GM18517 (cell line): ENCODE measurements at regions not wholly inside any gene's neighbourhood (a gene's known extent, or its start where the extent isn't known, plus 50 kb on each side); places are given as distances from the start of the nearest gene placed in this dataset.

Experiments used
- ATAC-seq: cut with Tn5 transposase; IDR thresholded peaks from one replicate; pipeline ENCODE4 v1.9.1; 2021; ENCODE audit warnings: mild to moderate bottlenecking, moderate library complexity; ENCODE audit not compliant: unreplicated experiment

- ATAC-seq = no peak
Measured at GRCh38 chrX:15191830-15192229, 78.1 kb downstream of the ASB9 start.

GRCh38 chrX:15188039-15188438 is 81.8 kb downstream of the ASB9 start:
- ATAC-seq = no peak

- no peak for ATAC-seq
Measured at GRCh38 chrX:15177316-15177715, 92.6 kb downstream of the ASB9 start.

- ATAC-seq = no peak
Measured at GRCh38 chrX:15173411-15173810, 96.5 kb downstream of the ASB9 start.

GRCh38 chrX:15170927-15171326 is 99.0 kb downstream of the ASB9 start:
- no peak for ATAC-seq

GRCh38 chrX:15167826-15168225 is 102.1 kb downstream of the ASB9 start:
- ATAC-seq = no peak

GRCh38 chrX:15165832-15166231 is 104.1 kb downstream of the ASB9 start:
- ATAC-seq = no peak

GRCh38 chrX:15163131-15163530 is 106.8 kb downstream of the ASB9 start:
- no peak for ATAC-seq

GRCh38 chrX:15160558-15161095 is 109.3 kb downstream of the ASB9 start:
- ATAC-seq = no peak

GRCh38 chrX:15158736-15159406 is 111.0 kb downstream of the ASB9 start:
- peak; percentile 69 for ATAC-seq

- peak; percentile 18 for ATAC-seq
Measured at GRCh38 chrX:15158350-15158735, 111.5 kb downstream of the ASB9 start.

GRCh38 chrX:15157624-15158023 is 112.3 kb downstream of the ASB9 start:
- no peak for ATAC-seq

GRCh38 chrX:15151267-15152186 is 118.4 kb downstream of the ASB9 start:
- peak; percentile 74 for ATAC-seq

- ATAC-seq = no peak
Measured at GRCh38 chrX:15150586-15150985, 119.3 kb downstream of the ASB9 start.

GRCh38 chrX:15146515-15146914 is 123.4 kb downstream of the ASB9 start:
- ATAC-seq = no peak

GRCh38 chrX:15143825-15144121 is 126.1 kb downstream of the ASB9 start:
- no peak for ATAC-seq

GRCh38 chrX:15143050-15143824 is 126.6 kb downstream of the ASB9 start:
- ATAC-seq = peak; percentile 71

- no peak for ATAC-seq
Measured at GRCh38 chrX:15142084-15142715, 127.7 kb downstream of the ASB9 start.

GRCh38 chrX:15136795-15137194 is 133.1 kb downstream of the ASB9 start:
- no peak for ATAC-seq

- no peak for ATAC-seq
Measured at GRCh38 chrX:15129412-15129811, 140.5 kb downstream of the ASB9 start.

GRCh38 chrX:15128861-15129260 is 141.0 kb downstream of the ASB9 start:
- ATAC-seq = no peak
